IPS-NIHi7 (cell line): ENCODE measurements at regions not wholly inside any gene's neighbourhood (a gene's known extent, or its start where the extent isn't known, plus 50 kb on each side); places are given as distances from the start of the nearest gene placed in this dataset.
"Not testable (repeated sequence)": the region's sequence is repeated elsewhere in the genome, so short reads cannot be mapped to it uniquely, and the experiment has no call there.

ENCODE experiments used
- DNase-seq: peaks from one replicate; pipeline ENCODE4 v3.0.0; 2012; ENCODE audit warnings: mixed read lengths; ENCODE audit errors: extremely low spot score

- DNase-seq, result no peak
Observed at GRCh38 chr16:26982422-26982821, 84.3 kb upstream of the C16orf82 start.

GRCh38 chr16:26983426-26983825, 83.3 kb upstream of the C16orf82 start:
- no peak for DNase-seq

- no peak for DNase-seq
Observed at GRCh38 chr16:26985100-26986065, 81.3 kb upstream of the C16orf82 start.

GRCh38 chr16:26987597-26988010, 79.1 kb upstream of the C16orf82 start:
- no peak for DNase-seq

GRCh38 chr16:26988186-26988585, 78.5 kb upstream of the C16orf82 start:
- DNase-seq, result no peak

GRCh38 chr16:26990384-26991120, 76.2 kb upstream of the C16orf82 start:
- DNase-seq, result not testable (repeated sequence)

GRCh38 chr16:26992666-26993349, 73.9 kb upstream of the C16orf82 start:
- DNase-seq, result no peak

GRCh38 chr16:26993511-26993910, 73.2 kb upstream of the C16orf82 start:
- no peak for DNase-seq

GRCh38 chr16:26993963-26994362, 72.8 kb upstream of the C16orf82 start:
- no peak for DNase-seq

- DNase-seq, result no peak
Observed at GRCh38 chr16:26995522-26995921, 71.2 kb upstream of the C16orf82 start.

- no peak for DNase-seq
Observed at GRCh38 chr16:27005386-27005785, 61.3 kb upstream of the C16orf82 start.
